ENCODE measurements at regions not wholly inside any gene's neighbourhood (a gene's known extent, or its start where the extent isn't known, plus 50 kb on each side); places are given as distances from the start of the nearest gene placed in this dataset.

- H3K27ac Mint-ChIP-seq = no peak overlapping the region
- peak overlapping the region; percentile 14; the same call in 1 of the 2 replicates for H2AFZ ChIP-seq
- H3K27me3 ChIP-seq (ENCODE audit: insufficient read depth) = no peaks in the 10 kb centered on the region
- no peak for TF ChIP-seq CTCF (conservative IDR thresholded peaks at IDR 0.05; ENCODE audit: low read depth in 2 of 2)
- no peak for TF ChIP-seq REST (IDR thresholded peaks at IDR 0.05; ENCODE audit: unreplicated experiment)
- TF ChIP-seq NANOG (IDR thresholded peaks at IDR 0.05; ENCODE audit: borderline replicate concordance) = no peak
- no peak for TF ChIP-seq JUNB (IDR thresholded peaks at IDR 0.05; ENCODE audit: unreplicated experiment)
- no peak for TF ChIP-seq ZNF114 (CRISPR knock-in tag; IDR thresholded peaks at IDR 0.05)
- no peak for TF ChIP-seq ZNF331 (CRISPR knock-in tag; IDR thresholded peaks at IDR 0.05; ENCODE audit: low read depth)
- TF ChIP-seq EZH2 (IDR thresholded peaks at IDR 0.05; ENCODE audit: low read depth, unreplicated experiment) = no peak
- TF ChIP-seq STAT1 (IDR thresholded peaks at IDR 0.05; ENCODE audit: unreplicated experiment) = no peak
- TF ChIP-seq POLR2AphosphoS5 (IDR thresholded peaks at IDR 0.05; ENCODE audit: low read depth) = no peak
- no peak for TF ChIP-seq ETS1 (IDR thresholded peaks at IDR 0.05)
- TF ChIP-seq CREB1 (CRISPR knock-in tag; IDR thresholded peaks at IDR 0.05; ENCODE audit: low read depth) = no peak
- no peak for TF ChIP-seq EZH2phosphoT487 (IDR thresholded peaks at IDR 0.05; ENCODE audit: unreplicated experiment)
- TF ChIP-seq ZNF462 (CRISPR knock-in tag; IDR thresholded peaks at IDR 0.05) = no peak
- H3K4me1 ChIP-seq (ENCODE audit: insufficient read depth) = peaks cover 4% of the 10 kb centered on the region; the same call in 1 of the 2 replicates
- DNase-seq (ENCODE audit: low spot score) (no peak), ATAC-seq (no peak)
- H3K4me2 ChIP-seq = no peak overlapping the region
- H4K20me1 ChIP-seq (replicated peaks; ENCODE audit: insufficient read depth) = no peaks in the 10 kb centered on the region
- no peaks in the 10 kb centered on the region for H3K9me3 Mint-ChIP-seq
- H3K27me3 Mint-ChIP-seq (ENCODE audit: insufficient read depth, low read depth, poor library complexity) = peaks cover 2% of the 10 kb centered on the region
- no peaks in the 10 kb centered on the region for H3K79me2 ChIP-seq (replicated peaks; ENCODE audit: insufficient read depth)
- H3K27ac ChIP-seq (ENCODE audit: low read depth) = no peak overlapping the region
- H3K9me2 ChIP-seq (ENCODE audit: insufficient read depth) = no peaks in the 10 kb centered on the region
- no peak overlapping the region for H3K4me3 Mint-ChIP-seq
- no peaks in the 10 kb centered on the region for H3F3A ChIP-seq (replicated peaks; ENCODE audit: low read depth)
- no peaks in the 10 kb centered on the region for H3K36me3 ChIP-seq (ENCODE audit: insufficient read depth)
- H3K4me3 ChIP-seq = no peak overlapping the region
- H3K36me3 Mint-ChIP-seq (ENCODE audit: low read depth) = no peaks in the 10 kb centered on the region
- peaks cover 34% of the 10 kb centered on the region for H3K4me1 Mint-ChIP-seq
Measured at GRCh38 chr6:8182902-8183665, 80.7 kb upstream of the EEF1E1 start.

Data from GM23338 (cell line).